ENCODE measurements at regions not wholly inside any gene's neighbourhood (a gene's known extent, or its start where the extent isn't known, plus 50 kb on each side); places are given as distances from the start of the nearest gene placed in this dataset.

GRCh38 chr7:97471491-97471890 lies 260.4 kb upstream of the TAC1 start:
- DNase-seq, result no peak

- DNase-seq, result no peak
Observed at GRCh38 chr7:97479740-97480290, 252.1 kb upstream of the TAC1 start.

- DNase-seq, result no peak
Observed at GRCh38 chr7:97480772-97481390, 251.0 kb upstream of the TAC1 start.

- no peak for DNase-seq
Observed at GRCh38 chr7:97495487-97495886, 236.4 kb upstream of the TAC1 start.

- peak; percentile 12 for DNase-seq
Observed at GRCh38 chr7:97499204-97499603, 232.7 kb upstream of the TAC1 start.

DNA sequence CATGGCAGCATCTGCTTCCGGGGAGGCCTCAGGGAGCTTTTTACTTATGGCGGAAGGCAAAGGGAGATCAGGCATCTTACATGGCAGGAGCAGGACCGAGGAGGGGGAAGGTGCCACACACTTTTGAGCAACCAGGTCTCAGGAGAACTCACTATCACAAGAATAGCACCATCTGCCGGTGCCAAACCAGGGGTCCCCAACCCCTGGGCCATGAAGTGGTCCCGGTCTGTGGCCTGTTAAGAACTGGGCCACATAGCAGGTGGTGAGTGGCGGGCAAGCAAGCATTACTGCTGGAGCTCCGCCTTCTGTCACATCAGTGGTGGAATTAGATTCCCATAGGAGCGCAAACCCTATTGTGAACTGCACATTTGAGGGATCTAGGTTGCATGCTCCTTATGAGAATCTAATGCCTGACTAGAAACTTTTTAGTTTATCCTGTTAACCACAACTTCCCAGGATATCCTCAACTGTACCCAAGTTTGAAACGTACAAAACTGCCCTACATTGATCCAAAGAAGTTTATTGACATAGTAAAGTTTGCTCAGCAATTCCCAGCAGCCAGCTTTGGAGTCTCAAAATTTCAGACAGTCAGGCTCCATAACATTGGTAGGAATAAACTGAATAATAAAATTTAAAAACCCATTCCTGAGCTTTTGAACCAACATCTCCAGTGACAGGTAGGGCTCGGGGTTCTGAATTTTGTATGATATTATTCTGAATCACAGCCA lies 228.4 kb upstream of the TAC1 start:
- DNase-seq, result no peak

DNA sequence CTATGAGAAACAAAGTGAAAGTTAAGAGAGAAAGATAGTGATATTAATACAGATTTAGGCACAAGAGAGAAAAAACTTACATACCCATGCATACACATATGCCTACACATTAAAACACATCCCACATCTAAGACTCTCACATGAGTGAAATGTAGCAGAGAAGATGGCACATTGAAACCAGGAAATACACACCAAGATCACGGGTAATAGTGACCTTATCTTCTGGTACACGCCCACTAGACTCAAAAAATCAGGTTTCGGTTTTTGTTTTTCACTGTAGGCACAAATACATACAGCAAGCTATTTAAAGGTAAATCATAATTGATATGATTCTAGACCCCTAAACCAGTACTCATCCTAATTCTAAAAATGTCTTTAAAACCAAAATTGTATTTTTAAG lies 225.2 kb upstream of the TAC1 start:
- DNase-seq, result no peak

DNA sequence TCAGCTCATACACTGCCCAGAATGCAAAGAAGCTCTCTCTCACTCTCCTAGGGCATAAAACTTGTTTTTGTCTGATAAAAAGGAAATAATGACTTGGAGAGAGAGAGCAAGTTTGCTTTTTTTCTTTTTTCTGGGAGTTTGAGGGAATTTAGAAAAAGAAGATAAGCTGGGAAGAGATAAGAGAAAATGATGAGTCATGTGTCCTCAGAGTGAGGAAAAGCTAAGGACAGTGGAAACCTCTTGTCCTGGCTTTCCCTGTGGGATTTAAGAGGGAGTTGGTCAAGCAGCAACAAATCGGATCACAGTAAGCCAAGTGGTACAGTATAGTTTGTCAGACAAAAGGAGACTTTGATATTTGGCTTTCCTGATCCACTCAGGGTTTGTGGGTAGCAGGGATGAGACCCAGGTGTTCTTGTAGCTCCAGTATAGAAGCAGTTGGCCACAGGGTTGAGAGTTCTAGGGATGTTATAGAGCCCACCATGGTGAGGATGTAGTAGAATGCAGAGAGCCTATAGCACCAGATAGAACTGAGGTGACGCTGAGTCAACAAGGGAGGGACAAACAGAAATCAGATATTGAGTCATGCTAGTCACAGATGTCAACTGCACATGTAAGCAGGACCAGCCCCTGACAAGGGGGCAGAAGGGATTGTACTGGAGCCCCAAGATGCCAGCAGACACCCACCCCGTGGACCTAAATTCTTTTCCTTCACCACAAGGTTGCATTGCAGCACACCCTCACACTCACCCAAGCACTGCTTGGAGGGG lies 219.3 kb upstream of the TAC1 start:
- DNase-seq, result no peak

GRCh38 chr7:97513326-97513725 lies 218.6 kb upstream of the TAC1 start:
- no peak for DNase-seq

- DNase-seq, result no peak
Observed at GRCh38 chr7:97541188-97541587, 190.7 kb upstream of the TAC1 start.

DNA sequence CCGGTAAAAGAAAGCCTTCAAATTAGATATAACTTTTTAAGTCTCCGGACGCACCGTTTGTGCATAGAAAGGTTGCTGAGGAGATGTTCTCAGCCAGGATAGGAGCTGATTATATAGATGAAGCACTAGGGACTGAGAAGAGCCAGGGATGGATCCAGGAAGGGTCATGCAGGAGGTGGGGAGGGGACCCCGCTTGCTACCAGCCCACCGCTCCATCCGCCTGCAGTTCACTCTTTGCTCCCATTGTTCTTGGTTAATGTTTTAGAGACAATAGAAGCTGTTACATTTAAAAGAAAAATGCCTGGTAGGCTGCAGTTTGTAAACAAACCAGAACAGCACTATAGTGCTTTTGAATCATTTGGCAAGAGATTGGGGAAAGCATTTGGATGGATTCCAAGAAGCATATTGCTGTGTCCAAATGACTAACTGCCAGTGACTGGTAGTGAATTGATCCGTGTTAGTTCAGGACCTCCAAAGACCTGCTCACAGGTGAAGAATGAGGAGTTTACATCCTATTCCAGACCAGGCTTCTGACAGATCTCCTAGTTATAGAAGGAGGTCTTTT lies 175.9 kb upstream of the TAC1 start:
- no peak for DNase-seq

DNA sequence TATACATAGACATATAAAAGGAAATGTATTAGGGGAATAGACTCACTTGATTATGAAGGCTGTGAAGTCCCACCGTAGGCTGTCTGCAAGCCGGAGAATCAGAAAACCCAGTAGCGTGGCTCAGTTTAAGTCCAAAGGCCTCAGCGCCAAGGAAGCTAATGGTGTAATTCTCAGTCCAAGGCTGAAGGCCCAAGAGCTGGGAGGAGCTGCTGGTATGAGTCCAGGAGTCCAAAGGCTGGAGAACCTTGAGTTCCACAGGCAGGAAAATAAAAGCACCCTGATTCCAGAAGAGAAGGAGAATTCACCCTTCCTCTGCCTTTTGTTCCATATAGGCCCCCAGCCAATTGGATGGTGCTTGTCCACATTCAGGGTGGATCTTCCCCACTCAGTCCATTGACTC lies 166.2 kb upstream of the TAC1 start:
- DNase-seq, result no peak

DNA sequence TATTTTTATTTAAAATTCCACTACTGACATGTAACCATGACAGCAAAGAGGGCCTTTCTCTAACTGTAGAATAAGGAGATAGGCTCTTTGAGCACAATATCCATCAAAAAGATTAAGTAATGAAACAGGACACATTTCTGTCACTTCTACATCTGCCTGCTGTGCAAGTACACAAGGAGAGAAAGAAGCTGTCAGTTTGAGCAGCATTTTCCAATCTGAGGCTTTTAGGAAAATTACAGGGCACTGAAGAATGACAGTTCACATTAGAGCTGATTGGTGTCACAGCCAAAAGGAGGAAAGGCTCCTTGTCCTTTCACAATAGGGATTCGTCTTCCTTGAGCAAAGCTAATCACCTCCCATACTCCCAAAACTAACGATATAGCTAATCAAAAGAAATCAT lies 158.8 kb upstream of the TAC1 start:
- DNase-seq, result no peak

- DNase-seq, result no peak
Observed at GRCh38 chr7:97576043-97576442, 155.8 kb upstream of the TAC1 start.

- no peak for DNase-seq
Observed at GRCh38 chr7:97578225-97578624, 153.7 kb upstream of the TAC1 start.

GRCh38 chr7:97580205-97580604 lies 151.7 kb upstream of the TAC1 start:
- no peak for DNase-seq

GRCh38 chr7:97595439-97595838 lies 136.4 kb upstream of the TAC1 start:
- DNase-seq, result no peak

GRCh38 chr7:97601931-97602457 lies 129.9 kb upstream of the TAC1 start:
- no peak for DNase-seq

DNA sequence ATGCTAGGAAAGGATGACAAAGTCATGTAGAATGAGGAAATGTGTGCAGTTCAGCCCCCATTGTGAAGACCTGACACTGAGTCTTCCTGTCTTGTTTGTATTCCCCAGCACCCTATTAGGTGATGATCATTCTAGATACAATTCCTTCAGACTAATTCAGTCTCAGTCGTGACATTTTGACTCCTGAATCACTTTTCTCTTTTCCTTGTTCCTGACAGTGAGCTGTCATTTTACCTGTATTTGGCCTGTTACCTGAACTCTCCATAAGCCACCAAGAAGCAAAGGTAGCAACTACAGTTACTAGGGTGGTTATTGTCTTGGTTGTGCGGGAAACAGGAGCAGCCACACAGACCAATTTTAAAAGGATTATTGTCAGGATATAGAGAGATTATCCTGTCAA lies 111.4 kb upstream of the TAC1 start:
- no peak for DNase-seq

- DNase-seq, result no peak
Observed at GRCh38 chr7:97623333-97623732, 108.6 kb upstream of the TAC1 start.

DNA sequence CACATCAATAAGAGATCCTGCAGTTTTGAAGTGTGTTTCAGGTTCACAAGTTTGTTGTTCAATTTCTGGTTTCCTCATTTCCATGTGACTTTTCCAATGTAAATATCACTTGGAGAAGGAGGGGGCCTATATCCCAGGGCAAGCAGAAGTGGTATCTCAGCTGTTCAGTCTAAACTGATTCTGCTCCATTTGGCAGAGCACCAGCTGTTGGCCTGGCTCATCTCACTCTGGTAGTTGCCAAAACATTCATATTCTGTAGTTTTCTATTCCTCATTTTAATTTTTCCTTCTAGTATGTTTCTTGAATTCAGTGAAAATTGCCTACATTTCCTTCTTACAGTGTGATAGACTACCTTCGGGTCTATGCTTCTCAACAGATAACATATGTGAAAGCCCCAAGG lies 101.8 kb upstream of the TAC1 start:
- DNase-seq, result no peak

DNA sequence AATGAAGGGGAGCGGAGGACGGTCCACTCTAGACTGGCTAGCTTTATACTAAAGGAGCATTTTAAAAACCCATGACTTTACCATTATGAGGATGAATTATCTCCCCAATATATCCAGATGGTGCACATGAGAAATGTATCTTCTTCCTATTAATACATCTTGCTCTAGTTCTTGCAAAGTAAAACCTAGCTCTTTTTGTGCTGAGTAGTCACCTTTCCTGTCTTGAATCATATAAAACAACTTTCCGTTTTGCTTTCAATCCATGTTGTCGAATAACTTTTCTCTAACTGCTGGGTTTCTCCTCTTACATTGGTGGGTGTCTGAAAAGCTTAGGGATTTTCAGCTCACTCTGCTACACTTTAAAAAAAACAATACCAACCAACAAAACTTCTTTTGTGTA lies 96.3 kb upstream of the TAC1 start:
- no peak for DNase-seq

- DNase-seq, result no peak
Observed at GRCh38 chr7:97639036-97639435, 92.8 kb upstream of the TAC1 start.

All from NCI-H226 (cell line).